ENCODE measurements at regions not wholly inside any gene's neighbourhood (a gene's known extent, or its start where the extent isn't known, plus 50 kb on each side); places are given as distances from the start of the nearest gene placed in this dataset.

GRCh38 chr20:6583134-6583738, 184.2 kb upstream of the BMP2 start:
- no peaks in the 10 kb centered on the region for H3K9me3 ChIP-seq
- no peaks in the 10 kb centered on the region for H3K27me3 ChIP-seq (replicated peaks in 1 of 7)
- intact Hi-C loops (cut with DNase I; ENCODE audit: low total_unique reads): no loop called here
- peaks cover 0 to 10% (median 0%) of the 10 kb centered on the region in 6 donors for H3K4me1 ChIP-seq
- no peak overlapping the region for H3K4me3 ChIP-seq
- DNase-seq: peak; percentile 54
- no peaks in the 10 kb centered on the region for H3K36me3 ChIP-seq
- H3K27ac ChIP-seq: no peak overlapping the region
- WGBS, 5 donors: 45 to 60% (median 58%) methylated on average over 6 of the region's 6 CpGs
- TF ChIP-seq CTCF (IDR thresholded peaks at IDR 0.05 in 8 of 11, conservative IDR thresholded peaks at IDR 0.05 in 3 of 11): peak; percentile 18 to 76 (median 61)
- no peak for TF ChIP-seq POLR2AphosphoS5 (IDR thresholded peaks at IDR 0.05)
- no peak for TF ChIP-seq POLR2A (IDR thresholded peaks at IDR 0.05)

- TF ChIP-seq POLR2A (IDR thresholded peaks at IDR 0.05) (no peak), CTCF (IDR thresholded peaks at IDR 0.05 in 8 of 11, conservative IDR thresholded peaks at IDR 0.05 in 3 of 11) (no peak), POLR2AphosphoS5 (IDR thresholded peaks at IDR 0.05) (no peak)
- 64 to 79% (median 75%) methylated on average over 2 of the region's 2 CpGs for WGBS, 5 donors
Measured at GRCh38 chr20:6582449-6582848, 185.0 kb upstream of the BMP2 start.

GRCh38 chr20:6580486-6580885, 187.0 kb upstream of the BMP2 start:
- Histone ChIP-seq H3K36me3 (no peaks in the 10 kb centered on the region), H3K4me1 (peaks cover 0 to 23% (median 4%) of the 10 kb centered on the region in 6 donors), H3K27ac (no peak overlapping the region), H3K9me3 (no peaks in the 10 kb centered on the region), H3K4me3 (no peak overlapping the region), H3K27me3 (replicated peaks in 1 of 7) (no peaks in the 10 kb centered on the region)
- WGBS, 5 donors: 70 to 80% (median 75%) methylated on average over 4 of the region's 4 CpGs
- intact Hi-C loops (cut with DNase I; ENCODE audit: low total_unique reads): no loop called here
- TF ChIP-seq POLR2A (IDR thresholded peaks at IDR 0.05) (no peak), CTCF (IDR thresholded peaks at IDR 0.05 in 8 of 11, conservative IDR thresholded peaks at IDR 0.05 in 3 of 11) (no peak), POLR2AphosphoS5 (IDR thresholded peaks at IDR 0.05) (no peak)
- no peak for DNase-seq

More at GRCh38 chr20:6582449-6582848, 185.0 kb upstream of the BMP2 start:
- H3K27ac ChIP-seq: no peak overlapping the region
- no peak for DNase-seq
- H3K27me3 ChIP-seq (replicated peaks in 1 of 7): no peaks in the 10 kb centered on the region
- no peaks in the 10 kb centered on the region for H3K9me3 ChIP-seq
- H3K36me3 ChIP-seq: no peaks in the 10 kb centered on the region
- no peak overlapping the region for H3K4me3 ChIP-seq
- intact Hi-C loops (cut with DNase I; ENCODE audit: low total_unique reads): no loop called here
- peaks cover 0 to 11% (median 1%) of the 10 kb centered on the region in 6 donors for H3K4me1 ChIP-seq

GRCh38 chr20:6579824-6580223, 187.7 kb upstream of the BMP2 start:
- no peaks in the 10 kb centered on the region for H3K9me3 ChIP-seq
- intact Hi-C loops (cut with DNase I; ENCODE audit: low total_unique reads): loop anchor here (10.0 kb wide), 1 partner anchor 245 kb away; no protein-coding TSS in a partner anchor
- no peak overlapping the region for H3K4me3 ChIP-seq
- no peak overlapping the region for H3K27ac ChIP-seq
- WGBS, 5 donors: 80 to 90% (median 87%) methylated on average over 3 of the region's 3 CpGs
- DNase-seq: no peak
- no peaks in the 10 kb centered on the region for H3K36me3 ChIP-seq
- no peaks in the 10 kb centered on the region for H3K27me3 ChIP-seq (replicated peaks in 1 of 7)
- peaks cover 0 to 24% (median 4%) of the 10 kb centered on the region in 6 donors for H3K4me1 ChIP-seq
- TF ChIP-seq POLR2AphosphoS5 (IDR thresholded peaks at IDR 0.05) (no peak), POLR2A (IDR thresholded peaks at IDR 0.05) (no peak), CTCF (IDR thresholded peaks at IDR 0.05 in 8 of 11, conservative IDR thresholded peaks at IDR 0.05 in 3 of 11) (no peak)

Measured in spleen (tissue), 11 donors.